ENCODE measurements at regions not wholly inside any gene's neighbourhood (a gene's known extent, or its start where the extent isn't known, plus 50 kb on each side); places are given as distances from the start of the nearest gene placed in this dataset.

DNA sequence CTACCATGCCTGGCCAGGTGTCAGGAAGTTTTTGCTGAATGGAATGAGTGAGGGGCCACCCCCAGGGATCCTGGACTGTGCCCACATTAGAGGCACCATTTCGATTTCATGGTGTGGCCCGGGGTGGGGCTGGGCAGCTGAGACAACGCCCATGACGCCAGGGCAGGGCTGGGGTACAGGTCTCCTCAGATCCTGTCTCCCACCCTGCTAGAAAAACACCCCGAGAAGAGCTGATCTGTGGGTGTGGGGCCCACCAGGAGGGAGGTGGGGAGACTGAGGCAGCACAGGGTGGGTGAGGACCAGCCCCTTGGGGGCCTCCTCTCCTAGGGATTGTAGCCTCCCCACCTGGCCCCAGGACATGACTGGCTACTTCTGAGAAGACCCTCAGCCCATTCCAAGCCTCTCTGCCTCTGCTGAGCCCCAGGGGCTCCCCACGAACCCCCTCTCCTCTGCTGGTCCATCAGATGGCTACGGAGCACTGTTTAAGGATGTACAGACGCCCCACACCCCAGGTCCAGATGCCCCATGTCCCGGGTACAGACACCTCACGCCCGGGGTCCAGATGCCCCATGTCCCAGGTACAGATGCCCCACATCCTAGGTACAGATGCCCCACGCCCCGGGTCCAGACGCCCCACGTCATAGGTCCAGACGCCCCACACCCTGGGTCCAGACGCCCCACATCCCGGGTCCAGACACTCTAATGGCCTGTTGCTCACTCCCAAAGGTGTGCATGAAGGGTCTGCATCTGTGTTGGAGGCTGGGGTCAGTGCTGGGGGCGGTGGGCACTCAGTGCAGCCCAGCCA is 99.4 kb downstream of the MICALL2 start:
- DNase-seq (ENCODE audit: low spot score) = peak; percentile 33

DNA sequence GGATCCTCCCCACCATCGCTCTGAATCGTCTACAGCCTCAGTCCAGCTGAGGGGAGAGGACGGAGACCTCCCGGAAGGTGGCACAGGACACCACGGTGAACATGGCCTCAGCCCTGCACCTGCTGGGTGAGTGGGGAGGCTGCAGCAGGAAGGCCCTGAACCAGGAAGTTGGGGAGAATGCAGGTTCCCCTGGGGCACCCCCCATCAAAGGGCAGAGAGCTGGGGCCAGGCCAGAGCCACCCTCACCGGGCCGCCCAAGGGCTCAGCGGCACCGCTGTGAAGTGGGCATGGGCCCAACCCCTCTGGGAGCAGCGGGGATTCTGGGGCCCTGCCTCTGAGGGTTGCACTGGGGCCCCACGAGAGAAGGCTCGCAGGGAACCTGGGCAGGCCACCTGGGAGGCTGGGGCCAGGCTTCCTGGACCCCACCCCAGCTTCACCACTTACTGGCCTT is 98.7 kb downstream of the MICALL2 start:
- no peak for DNase-seq (ENCODE audit: low spot score)

DNA sequence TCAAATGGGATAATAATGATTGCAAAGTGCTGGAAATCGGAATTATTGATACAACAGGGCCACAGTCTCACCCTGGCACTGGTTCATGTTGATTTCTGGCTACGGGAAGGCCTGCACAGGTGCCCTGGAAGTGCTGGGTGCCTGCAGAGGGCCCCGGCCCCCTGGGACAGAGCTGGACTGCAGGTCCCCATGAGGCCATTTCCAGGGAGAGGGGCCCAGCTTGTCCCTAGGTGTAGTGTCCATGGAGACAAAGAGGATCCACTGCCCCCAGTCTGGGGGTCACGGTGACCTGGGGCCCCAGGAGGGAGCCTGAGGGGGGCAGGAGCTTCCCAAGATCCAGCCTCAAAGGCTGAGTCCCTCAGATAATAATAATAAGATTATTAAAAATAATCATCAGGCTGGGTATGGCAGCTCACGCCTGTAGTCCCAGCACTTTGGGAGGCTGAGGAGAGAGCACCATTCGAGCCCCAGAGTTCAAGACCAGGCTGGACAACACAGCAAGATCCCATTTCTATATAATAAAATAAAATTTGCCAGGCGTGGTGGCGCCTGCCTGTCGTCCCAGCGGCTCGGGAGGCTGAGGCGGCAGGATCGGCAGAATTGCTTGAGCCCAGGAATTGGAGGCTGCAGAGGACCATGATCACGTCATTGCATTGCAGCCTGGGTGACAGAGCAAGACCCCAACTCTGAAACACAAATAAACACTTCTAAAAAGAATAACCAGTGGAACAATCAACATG is 98.1 kb downstream of the MICALL2 start:
- DNase-seq (ENCODE audit: low spot score) = peak; percentile 25

DNA sequence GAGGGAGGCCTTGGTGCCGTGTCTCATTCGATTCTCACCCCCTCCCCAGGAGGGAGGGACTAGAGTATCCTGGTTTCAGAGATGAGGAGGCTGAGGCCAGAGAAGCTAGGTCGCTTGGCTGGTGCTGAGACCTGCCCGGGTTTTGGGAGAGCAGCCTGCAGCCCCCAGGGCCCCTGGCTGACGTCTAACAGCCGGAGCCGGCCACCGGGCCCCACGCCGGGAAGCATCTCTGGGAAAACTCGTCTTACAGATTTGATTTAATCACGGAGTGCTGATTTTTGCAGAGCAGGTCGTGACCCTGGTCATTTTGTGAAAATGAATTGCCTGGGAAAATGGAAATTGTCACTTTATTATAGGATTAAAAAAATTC is 97.5 kb downstream of the MICALL2 start:
- DNase-seq (ENCODE audit: low spot score) = peak; percentile 28

DNA sequence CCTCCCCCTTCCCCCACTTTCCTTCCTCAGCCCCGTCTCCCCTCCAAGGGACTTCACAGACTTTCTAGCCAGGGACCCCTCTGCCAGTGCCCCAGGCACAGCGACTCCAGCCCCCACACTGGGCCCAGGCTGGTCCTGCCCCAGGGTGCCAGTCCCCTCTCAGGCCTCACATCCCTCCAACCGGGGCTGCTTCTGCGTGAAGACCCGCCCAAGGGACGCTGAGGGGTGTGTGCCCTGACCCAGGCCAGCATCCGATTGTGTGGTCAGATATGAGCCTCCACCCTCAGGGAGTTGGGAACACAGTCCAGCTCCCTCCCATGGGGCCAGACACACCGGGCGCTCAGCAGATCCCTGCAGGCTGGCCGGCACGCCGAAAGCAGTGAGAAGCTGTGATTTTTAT is 97.0 kb downstream of the MICALL2 start:
- no peak for DNase-seq (ENCODE audit: low spot score)

DNA sequence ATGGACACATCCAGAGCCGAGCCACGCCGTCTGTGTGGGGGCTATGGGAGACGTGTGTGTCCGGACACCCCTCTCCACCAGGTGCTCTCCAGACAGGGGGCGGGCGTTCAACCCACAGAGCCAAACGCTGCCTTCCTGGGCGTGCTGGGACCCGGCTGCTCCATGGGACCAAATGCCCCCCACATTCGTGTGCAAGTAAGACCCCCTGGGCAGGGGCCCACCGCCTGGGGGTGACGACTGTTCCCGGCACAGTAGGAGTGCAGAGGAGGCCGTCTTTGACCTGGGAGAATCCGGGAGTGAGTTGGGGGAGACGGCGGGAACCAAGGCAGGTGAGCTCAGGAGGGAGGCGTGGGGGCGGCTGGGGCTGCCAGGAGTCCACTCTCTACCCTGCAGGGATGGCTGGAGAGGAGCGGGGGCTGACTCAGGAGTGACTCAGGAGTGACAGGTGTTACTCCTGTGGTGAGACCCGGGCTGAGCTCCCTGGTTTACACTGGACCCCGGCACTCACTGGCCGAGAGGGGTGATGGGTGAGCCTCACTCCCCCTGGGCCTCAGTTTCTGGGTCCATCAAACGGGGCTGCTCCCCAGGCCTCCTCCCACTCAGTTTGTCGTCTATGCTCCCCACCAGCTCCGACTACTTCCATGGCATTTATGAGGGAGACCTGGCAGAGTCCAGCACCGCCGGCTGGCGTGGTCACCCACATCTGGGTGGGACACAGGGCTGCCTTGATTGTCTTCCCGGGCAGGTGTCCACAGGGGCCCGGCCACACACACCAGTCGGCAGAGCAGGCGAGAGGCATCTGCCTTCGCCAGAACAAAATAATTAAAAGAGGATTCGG is 95.0 kb downstream of the MICALL2 start:
- DNase-seq (ENCODE audit: low spot score) = no peak

DNA sequence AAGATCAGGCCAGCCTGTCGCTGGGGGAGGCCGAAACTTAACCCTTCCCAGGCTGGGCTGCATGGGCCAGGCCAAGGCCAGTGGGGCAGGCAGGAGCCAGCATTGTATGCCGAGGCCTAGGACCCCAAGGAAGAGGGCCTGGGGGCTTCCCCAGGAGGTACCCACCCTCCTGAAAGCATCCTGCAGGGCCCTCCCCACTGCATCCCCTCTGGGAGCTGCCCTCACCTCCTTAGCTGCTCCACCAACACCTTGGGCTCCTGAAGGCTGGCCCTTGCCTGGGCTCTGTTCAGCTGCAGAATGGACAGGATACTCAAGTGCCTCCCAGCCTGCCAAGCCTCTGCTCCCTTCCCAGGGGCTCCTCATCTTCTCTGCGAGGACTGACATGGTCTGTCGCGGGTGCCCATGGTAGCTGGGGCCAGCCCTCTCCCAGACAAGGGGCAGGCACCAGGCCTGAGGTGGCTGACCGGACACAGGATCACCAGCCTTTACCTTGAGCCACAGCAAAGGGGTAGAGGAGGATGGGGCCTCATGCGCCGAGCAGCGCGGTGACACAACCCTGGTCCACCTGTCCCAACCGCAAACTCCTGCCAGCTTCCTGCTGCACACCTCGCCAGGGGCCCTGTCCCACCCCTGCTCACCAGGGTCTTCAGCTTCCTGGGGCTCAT is 94.2 kb downstream of the MICALL2 start:
- DNase-seq (ENCODE audit: low spot score) = no peak

DNA sequence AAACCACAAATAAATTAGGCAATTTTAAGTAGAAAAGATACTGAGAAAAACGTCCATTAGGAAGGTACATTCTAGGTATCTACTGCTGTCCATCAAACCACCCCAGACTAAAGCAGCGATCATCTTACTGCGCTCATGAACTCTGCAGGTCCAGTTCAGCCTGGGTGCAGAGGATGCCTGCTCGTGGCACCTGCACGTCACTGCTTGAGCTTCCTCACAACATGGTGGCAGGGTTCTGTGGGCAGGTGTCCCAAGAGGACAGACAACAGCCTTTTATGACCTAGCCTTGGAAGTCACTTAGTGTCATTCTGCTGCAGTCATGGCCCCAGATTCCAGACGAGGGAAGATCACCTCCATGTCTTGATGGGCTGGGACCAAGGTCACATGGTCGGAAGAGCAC is 93.4 kb downstream of the MICALL2 start:
- DNase-seq (ENCODE audit: low spot score) = no peak

DNA sequence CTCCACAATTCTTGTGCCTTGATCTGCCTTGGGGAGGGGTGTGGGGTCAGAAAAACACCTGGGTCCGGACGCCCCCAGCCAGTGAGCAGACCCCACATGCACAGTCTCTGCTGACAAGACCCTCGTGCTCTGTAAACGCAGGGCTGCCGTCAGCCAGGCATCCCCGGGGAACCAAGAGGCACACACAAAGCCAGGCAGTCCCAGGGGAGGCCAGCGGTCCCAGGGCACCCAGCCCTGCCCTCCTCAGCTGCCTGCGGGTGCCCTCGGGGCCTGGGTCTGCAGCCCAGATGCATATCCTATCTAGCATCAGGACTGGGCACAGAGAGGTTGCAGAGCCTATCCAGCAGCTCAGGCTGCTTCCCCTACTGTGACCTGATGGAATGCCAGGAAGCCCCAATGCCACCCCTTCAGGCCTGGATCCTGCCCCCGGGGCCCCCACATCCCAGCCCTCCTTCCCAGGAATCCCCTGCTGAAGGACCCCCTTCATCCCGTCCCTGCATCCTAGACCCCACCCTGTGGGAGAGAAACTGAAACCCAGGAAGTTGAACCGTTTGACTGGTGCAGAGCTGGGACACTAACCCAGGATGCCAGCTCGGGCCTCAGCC is 92.4 kb downstream of the MICALL2 start:
- peak; percentile 74 for DNase-seq (ENCODE audit: low spot score)

DNA sequence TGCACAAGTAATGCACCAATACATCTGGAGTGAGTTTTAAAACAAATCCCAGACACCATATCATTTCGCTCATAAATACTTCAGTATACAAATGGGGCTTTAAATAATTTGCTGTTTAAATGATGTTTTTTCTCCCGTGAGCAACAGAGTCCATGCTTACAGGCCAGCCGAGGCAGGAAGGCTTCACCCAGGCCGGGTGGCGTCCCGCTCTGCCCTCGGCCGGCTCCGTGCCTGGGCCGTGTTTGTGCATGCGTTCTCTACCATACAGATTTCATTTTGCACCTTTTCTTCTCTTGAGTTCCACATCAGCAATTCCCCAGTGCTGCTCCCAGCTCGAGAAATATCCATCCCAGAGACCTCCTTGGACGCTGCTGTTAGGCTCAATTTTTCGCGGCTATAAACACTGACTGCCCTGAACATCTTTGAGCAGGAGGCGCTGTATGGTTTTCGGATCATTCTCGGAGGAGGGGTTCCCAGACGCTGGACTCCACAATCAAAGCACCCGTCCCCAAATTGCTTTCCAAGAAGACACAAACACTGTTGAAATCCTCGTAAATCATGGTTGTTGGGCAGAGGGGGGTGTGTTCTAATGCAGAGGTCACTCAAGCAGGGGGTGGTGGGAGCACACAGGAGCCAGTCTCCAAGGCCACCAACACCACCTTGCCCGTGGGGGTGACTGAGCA is 91.6 kb downstream of the MICALL2 start:
- DNase-seq (ENCODE audit: low spot score) = no peak

DNA sequence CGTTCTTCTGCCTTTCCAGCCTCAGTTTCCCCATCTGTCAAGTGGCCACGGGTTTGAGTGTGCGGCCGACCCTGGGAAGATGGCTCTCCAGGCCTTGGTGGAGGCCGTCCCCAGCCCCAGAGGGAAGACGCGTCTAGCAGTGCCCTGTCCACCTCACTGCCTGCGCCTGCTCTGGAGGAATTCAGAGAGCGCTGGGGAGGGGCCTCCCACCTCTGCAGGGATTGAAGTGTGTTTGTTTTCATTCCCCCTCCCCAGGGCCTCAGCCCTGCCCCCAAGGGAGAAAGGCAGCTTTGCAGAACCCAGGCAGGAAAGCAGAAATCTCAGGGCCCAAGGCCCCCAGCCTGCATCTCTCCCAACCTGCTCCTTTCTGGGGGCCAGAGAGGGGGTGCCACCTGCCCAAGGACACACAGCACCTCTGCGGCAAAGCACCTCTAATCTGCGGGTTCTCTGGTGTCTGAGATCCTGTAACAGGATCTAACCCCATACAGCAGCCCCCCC is 91.0 kb downstream of the MICALL2 start:
- peak; percentile 74 for DNase-seq (ENCODE audit: low spot score)

DNA sequence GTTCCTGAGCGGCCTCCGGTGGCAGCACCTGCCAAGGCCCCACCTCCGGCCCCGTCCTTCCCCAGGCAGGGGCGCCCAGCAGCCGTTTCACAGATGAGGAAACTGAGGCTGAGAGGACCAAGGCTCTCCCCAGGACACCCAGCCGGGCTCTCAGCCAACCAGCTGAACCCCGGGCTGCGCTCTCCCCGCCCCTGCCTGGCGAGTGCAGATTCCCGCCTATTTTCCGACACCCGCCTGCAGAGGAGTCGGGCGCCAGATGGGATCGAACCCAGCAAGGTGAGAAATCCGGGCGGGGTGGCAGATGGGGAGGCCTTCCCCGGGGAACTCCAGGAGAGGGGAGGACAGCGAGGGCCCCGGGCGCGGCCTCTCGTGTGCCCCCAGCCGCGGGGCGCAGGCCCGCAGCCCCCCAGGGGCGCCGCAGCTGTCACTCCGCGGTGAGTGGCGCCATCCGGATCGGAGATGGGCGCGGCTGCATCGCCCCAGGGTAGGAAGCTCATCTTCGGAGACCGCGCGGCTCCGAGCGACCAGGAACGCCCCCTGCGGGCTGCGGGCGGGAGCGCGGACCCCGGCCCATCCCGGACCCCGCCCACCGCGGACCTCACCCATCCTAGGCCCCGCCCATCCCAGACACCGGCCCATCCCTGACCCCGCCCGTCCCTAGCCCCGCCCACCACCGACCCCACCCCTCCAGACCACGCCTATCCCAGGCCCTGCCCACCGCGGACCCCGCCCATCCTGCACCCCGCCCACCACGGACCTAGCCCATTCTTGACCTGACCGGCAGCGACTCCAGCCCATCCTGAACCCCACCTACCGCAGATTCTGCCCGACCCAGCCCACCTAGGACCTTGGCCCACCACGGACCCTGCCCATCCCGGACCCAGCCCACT is 90.3 kb downstream of the MICALL2 start:
- peak; percentile 99 for DNase-seq (ENCODE audit: low spot score)

DNA sequence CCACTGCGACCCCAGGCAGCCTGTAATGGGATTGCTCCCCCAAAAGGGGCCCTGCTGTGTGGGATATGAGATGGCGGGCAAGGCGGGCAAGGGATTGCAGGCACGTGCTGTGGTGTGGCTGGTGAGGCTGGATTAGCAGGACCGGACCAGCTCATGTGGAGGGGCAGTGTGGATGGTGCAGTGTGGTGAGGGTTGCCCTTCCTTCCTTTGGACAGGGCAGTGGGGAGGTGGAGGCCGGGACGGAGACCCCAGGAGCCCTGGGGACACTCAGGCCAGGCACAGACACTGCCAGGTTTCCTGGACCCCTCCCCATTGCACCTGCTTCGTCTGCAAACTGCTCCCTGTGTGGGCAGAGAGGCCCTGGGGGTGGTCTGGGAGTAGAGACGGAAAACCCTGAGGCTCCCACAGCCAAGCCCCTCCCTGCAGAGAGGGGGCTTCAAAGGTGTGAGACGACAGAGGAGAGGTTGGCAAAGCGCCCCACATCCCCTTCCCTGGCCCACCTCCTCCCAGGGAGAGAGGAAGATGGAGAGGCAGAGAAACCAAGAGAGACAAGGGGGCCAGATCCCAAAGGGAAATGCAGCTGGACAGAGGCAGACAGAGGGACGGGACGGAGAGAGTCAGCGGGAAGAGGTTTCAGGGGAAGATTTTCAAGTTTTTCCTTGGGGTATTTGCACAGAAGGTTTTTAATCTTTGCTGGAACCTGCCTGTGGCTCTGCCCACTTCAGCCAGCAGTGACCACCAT is 89.2 kb downstream of the MICALL2 start:
- DNase-seq (ENCODE audit: low spot score) = no peak

DNA sequence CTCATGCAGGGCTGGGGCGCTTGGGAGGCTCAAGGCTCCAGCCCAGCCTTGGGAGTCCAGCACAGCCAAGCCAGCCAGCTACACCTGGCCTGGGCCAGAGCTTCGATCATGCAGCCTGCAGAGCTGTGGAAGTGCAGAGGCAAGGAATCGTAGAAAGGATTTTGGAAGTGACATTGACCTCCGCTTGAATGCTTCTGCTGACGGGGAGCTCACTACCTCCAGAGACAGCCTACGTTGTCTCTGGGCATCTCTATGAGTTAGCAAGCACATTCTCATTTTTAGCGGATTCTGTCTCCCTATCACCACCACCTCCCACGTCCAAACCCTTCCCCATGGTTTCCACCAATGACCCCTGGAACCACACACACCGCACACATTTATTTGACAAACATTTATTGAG is 88.5 kb downstream of the MICALL2 start:
- no peak for DNase-seq (ENCODE audit: low spot score)

DNA sequence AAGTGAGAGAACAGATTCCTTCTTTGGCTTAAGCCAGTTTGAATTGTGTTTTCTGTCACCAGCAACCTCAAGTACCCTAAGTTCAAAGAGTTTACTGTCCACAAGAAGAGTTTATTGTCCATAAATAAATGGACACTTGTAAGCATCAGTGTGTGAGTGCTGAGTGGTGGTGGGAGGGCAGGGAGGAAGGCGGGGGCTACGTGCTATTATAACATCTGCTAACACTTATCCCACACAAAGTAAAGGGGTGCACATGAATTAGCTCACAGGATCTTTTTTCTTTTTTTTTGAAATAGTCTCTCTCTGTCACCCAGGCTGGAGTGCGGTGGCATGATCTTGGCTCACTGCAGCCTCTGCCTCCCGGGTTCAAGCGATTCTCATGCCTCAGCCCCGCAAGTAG is 87.2 kb downstream of the MICALL2 start:
- DNase-seq (ENCODE audit: low spot score) = no peak

DNA sequence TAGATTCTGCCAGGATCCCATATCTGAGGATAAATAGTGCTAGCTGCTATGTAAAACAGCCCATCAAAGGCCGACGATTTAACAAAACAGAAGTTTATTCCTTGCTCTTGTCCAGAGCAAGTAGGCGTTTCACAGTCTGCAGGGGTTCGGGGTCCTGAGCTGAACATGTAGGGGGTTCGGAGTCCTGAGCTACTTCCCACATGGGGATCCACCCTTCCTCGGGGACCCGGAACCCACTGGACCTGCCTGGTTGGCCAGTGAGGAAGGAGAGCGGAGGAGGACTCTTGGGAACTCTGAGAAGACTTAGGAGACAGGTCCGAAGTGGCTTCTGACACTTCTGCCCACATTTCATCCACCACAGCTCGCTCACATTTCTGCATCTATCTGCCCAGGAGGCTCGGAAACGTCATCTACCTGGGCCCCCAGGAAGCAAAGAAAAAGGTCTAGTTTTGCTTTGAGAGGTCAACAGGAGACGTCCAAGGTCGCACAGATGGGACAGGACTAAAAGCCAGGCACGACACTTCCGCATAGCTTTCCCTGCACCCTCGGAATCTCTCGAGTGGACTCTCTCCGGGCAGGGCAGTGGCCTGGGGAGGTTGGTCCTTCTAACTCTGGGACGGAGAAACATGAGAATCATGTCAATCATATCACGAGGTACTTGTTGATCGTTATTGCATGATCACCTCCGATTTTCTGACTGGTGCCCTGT is 86.4 kb downstream of the MICALL2 start:
- no peak for DNase-seq (ENCODE audit: low spot score)

DNA sequence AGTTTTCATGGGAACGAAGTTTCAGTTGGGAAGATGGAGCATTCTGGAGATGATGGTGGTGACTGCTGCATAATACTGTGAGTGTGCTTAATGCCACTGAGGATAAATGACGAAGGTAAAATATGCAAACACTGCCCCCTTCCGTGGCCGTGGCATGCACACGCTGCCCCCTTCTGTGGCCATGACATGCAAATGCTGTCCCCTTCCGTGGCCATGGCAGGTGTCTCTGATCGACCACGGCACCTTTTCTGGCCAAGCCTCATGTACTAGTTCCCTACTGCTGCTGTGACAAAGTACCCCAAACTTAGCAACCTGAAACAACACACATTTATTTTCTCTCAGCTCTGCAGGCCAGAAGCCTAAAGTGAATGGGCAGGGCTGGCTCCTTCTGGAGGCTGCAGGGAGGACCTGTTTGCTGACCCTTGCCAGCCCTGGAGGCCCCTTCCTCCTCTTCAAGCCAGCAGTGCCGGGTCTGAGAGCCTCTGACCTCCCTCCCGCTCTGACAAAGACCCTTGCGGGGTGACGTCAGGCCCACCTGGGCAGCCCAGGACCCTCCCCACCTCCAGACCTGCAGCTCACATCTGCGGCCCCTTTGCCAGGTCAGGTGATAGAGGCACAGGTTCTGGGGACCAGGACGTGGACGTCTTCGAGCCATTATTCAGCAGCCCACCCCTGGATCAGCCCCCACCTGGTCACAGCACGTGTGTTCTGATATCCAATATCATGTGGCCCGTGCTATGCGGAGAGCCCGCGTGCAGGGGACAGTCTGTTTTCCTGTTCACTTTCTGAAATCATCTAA is 82.0 kb downstream of the MICALL2 start:
- DNase-seq (ENCODE audit: low spot score) = no peak
